MCF 10A (cell line): ENCODE measurements at regions not wholly inside any gene's neighbourhood (a gene's known extent, or its start where the extent isn't known, plus 50 kb on each side); places are given as distances from the start of the nearest gene placed in this dataset.

ENCODE experiments used
- BruUV-seq: library from RNA; stranded (reverse); fragments of 400-500 nt; replicated peaks from 2 replicates; lab custom pipeline; 2021; lab: Mats Ljungman, UMichigan
- CTCF ChIA-PET: fragments of 300-600 bp; sonication (Branson Sonifier 250); formaldehyde crosslinking; extraction: SDS; loops from one replicate; lab custom pipeline; 2021; ENCODE audit warnings: antibody characterized with exemption, inconsistent platforms; lab: Yijun Ruan, JAX
- POLR2A ChIA-PET: fragments of 300-600, 350-650 bp; sonication (Branson Sonifier 250); formaldehyde crosslinking; extraction: SDS; loops from one replicate; lab custom pipeline; 2020; ENCODE audit warnings: antibody characterized with exemption, inconsistent platforms; lab: Yijun Ruan, JAX
- DNase-seq: peaks from one replicate; pipeline ENCODE4 v3.0.0-alpha.2; 2018; ENCODE audit not compliant: unreplicated experiment
- H3K27ac Mint-ChIP-seq: one replicate; pipeline ENCODE4 v1.8.0; 2022; ENCODE audit warnings: mild to moderate bottlenecking, low read depth, mixed read lengths; ENCODE audit not compliant: unreplicated experiment
- H3K27me3 Mint-ChIP-seq: one replicate; pipeline ENCODE4 v1.8.0; 2022; ENCODE audit warnings: mixed read lengths; ENCODE audit not compliant: insufficient read depth, unreplicated experiment
- H3K36me3 Mint-ChIP-seq: one replicate; pipeline ENCODE4 v1.8.0; 2022; ENCODE audit warnings: mild to moderate bottlenecking, moderate library complexity, mixed read lengths; ENCODE audit not compliant: insufficient read depth, unreplicated experiment
- H3K4me1 Mint-ChIP-seq: one replicate; pipeline ENCODE4 v1.8.0; 2022; ENCODE audit warnings: mixed read lengths; ENCODE audit not compliant: insufficient read depth, unreplicated experiment
- H3K4me3 Mint-ChIP-seq: one replicate; pipeline ENCODE4 v1.8.0; 2022; ENCODE audit warnings: mild to moderate bottlenecking, moderate library complexity, mixed read lengths; ENCODE audit not compliant: unreplicated experiment
- H3K9me3 Mint-ChIP-seq: one replicate; pipeline ENCODE4 v1.8.0; 2022; ENCODE audit warnings: mixed read lengths; ENCODE audit not compliant: unreplicated experiment
- CTCF ChIP-seq: fragments of 200-600 bp; IDR thresholded peaks from one replicate; pipeline ENCODE4 v1.8.0; 2022; ENCODE audit warnings: antibody characterized with exemption, mild to moderate bottlenecking; ENCODE audit not compliant: unreplicated experiment
- intact Hi-C: fragments of 100-400 bp; cut with micrococcal nuclease; formaldehyde crosslinking; loops from 2 replicates; pipeline ENCODE4 v1.14.1; 2022

- no TSS peak for BruUV-seq
- Mint-ChIP-seq H3K9me3 (no peaks in the 10 kb centered on the region), H3K27me3 (no peaks in the 10 kb centered on the region), H3K36me3 (no peaks in the 10 kb centered on the region), H3K4me3 (no peak overlapping the region), H3K27ac (peak overlapping the region; percentile 77), H3K4me1 (peaks cover 26% of the 10 kb centered on the region)
- TF ChIP-seq CTCF, result no peak
- ChIA-PET CTCF (interaction anchor here (0.7 kb wide), 1 partner anchor 558 kb away, joined by 3 read pairs; the partner anchor contains the start of gene SLITRK6), POLR2A (interaction anchor here (0.6 to 0.8 kb wide), 3 partner anchors 10 to 554 kb away, joined by 3 to 4 read pairs (median 3); no protein-coding TSS in a partner anchor)
- intact Hi-C loops, result no loop called here
- DNase-seq, result peak; percentile 91
Observed at GRCh38 chr13:85241060-85241459, 558.2 kb downstream of the SLITRK6 start.

GRCh38 chr13:85236413-85236812 is 562.8 kb downstream of the SLITRK6 start:
- Mint-ChIP-seq H3K27ac (peak overlapping the region; percentile 88), H3K9me3 (no peaks in the 10 kb centered on the region), H3K4me1 (peaks cover 18% of the 10 kb centered on the region), H3K4me3 (peak overlapping the region; percentile 55), H3K36me3 (no peaks in the 10 kb centered on the region), H3K27me3 (no peaks in the 10 kb centered on the region)
- DNase-seq, result peak; percentile 92
- no peak for TF ChIP-seq CTCF
- ChIA-PET CTCF (no interaction called here), POLR2A (no interaction called here)
- intact Hi-C loops, result loop anchor here (10.0 kb wide), 1 partner anchor 558 kb away; the partner anchor contains the start of gene SLITRK6
- BruUV-seq, result no TSS peak

DNA sequence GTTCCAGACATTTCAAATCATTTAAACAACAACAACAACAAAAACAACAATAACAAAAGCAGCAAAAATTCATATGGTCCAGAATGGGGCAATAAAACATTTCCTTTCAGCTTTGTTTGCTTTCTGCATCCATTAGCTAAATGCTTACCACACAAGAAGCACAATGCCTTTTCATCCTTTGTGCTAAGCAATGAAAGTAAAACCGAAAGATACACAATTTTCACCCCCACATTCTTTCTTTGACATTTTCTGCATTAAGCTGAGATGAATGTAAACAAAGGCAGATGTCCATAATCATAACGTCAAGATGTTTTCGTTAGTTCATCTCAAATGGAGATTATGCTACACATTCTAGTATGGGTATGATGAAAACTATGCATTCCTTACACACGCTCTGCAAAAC is 568.5 kb downstream of the SLITRK6 start:
- intact Hi-C loops, result loop anchor here (10.0 kb wide), 1 partner anchor 564 kb away; the partner anchor contains the start of gene SLITRK6
- no TSS peak for BruUV-seq
- Mint-ChIP-seq H3K27me3 (no peaks in the 10 kb centered on the region), H3K4me3 (no peak overlapping the region), H3K36me3 (no peaks in the 10 kb centered on the region), H3K9me3 (no peaks in the 10 kb centered on the region), H3K4me1 (no peaks in the 10 kb centered on the region), H3K27ac (no peak overlapping the region)
- ChIA-PET POLR2A (no interaction called here), CTCF (interaction anchor here (0.6 kb wide), 1 partner anchor 267 kb away, joined by 3 read pairs; no protein-coding TSS in a partner anchor)
- TF ChIP-seq CTCF, result no peak
- DNase-seq, result no peak

- Mint-ChIP-seq H3K27me3 (no peaks in the 10 kb centered on the region), H3K27ac (no peak overlapping the region), H3K4me3 (no peak overlapping the region), H3K9me3 (no peaks in the 10 kb centered on the region), H3K36me3 (no peaks in the 10 kb centered on the region), H3K4me1 (no peaks in the 10 kb centered on the region)
- no peak for DNase-seq
- ChIA-PET POLR2A (no interaction called here), CTCF (no interaction called here)
- BruUV-seq, result no TSS peak
- no peak for TF ChIP-seq CTCF
- intact Hi-C loops, result no loop called here
Observed at GRCh38 chr13:85228692-85229091, 570.5 kb downstream of the SLITRK6 start.
